DMS53 (cell line): ENCODE measurements at regions not wholly inside any gene's neighbourhood (a gene's known extent, or its start where the extent isn't known, plus 50 kb on each side); places are given as distances from the start of the nearest gene placed in this dataset.
"Not testable (repeated sequence)": the region's sequence is repeated elsewhere in the genome, so short reads cannot be mapped to it uniquely, and the experiment has no call there.

Source experiments
- DNase-seq: peaks from one replicate; lab custom pipeline; 2025; lab: John Stamatoyannopoulos, UW

- DNase-seq: no peak
These were observed 157.8 kb upstream of the TRPC6 start for GRCh38 chr11:101741479-101742175.

- DNase-seq: no peak
These were observed 157.3 kb upstream of the TRPC6 start for GRCh38 chr11:101741061-101741460.

GRCh38 chr11:101738452-101738851 lies 154.6 kb upstream of the TRPC6 start:
- no peak for DNase-seq

- no peak for DNase-seq
These were observed 145.7 kb upstream of the TRPC6 start for GRCh38 chr11:101729406-101730078.

GRCh38 chr11:101727451-101727850 lies 143.6 kb upstream of the TRPC6 start:
- DNase-seq: no peak

- DNase-seq: no peak
These were observed 143.2 kb upstream of the TRPC6 start for GRCh38 chr11:101726988-101727387.

- peak; percentile 50 for DNase-seq
These were observed 139.6 kb upstream of the TRPC6 start for GRCh38 chr11:101723371-101723770.

GRCh38 chr11:101721270-101721669 lies 137.5 kb upstream of the TRPC6 start:
- peak; percentile 85 for DNase-seq

GRCh38 chr11:101718402-101718801 lies 134.6 kb upstream of the TRPC6 start:
- no peak for DNase-seq

GRCh38 chr11:101717619-101718018 lies 133.8 kb upstream of the TRPC6 start:
- DNase-seq: no peak

- no peak for DNase-seq
These were observed 131.5 kb upstream of the TRPC6 start for GRCh38 chr11:101715281-101715680.

GRCh38 chr11:101707477-101707876 lies 123.7 kb upstream of the TRPC6 start:
- no peak for DNase-seq

- DNase-seq: peak; percentile 47
These were observed 122.7 kb upstream of the TRPC6 start for GRCh38 chr11:101706541-101706940.

GRCh38 chr11:101705972-101706371 lies 122.2 kb upstream of the TRPC6 start:
- DNase-seq: no peak

- DNase-seq: not testable (repeated sequence)
These were observed 111.1 kb upstream of the TRPC6 start for GRCh38 chr11:101694869-101695268.

GRCh38 chr11:101692980-101693379 lies 109.2 kb upstream of the TRPC6 start:
- no peak for DNase-seq

- DNase-seq: no peak
These were observed 102.7 kb upstream of the TRPC6 start for GRCh38 chr11:101686514-101686913.

- no peak for DNase-seq
These were observed 84.4 kb upstream of the TRPC6 start for GRCh38 chr11:101668236-101668635.

- DNase-seq: no peak
These were observed 83.1 kb upstream of the TRPC6 start for GRCh38 chr11:101666916-101667315.

GRCh38 chr11:101661559-101661958 lies 77.8 kb upstream of the TRPC6 start:
- DNase-seq: no peak
